Astrocyte (in vitro differentiated cells and primary cell): ENCODE measurements at regions not wholly inside any gene's neighbourhood (a gene's known extent, or its start where the extent isn't known, plus 50 kb on each side); places are given as distances from the start of the nearest gene placed in this dataset.

Experiments used
- CTCF ChIP-seq: IDR thresholded peaks from 2 replicates; pipeline ENCODE4 v1.5.1; 2011; ENCODE audit warnings: low read depth, mild to moderate bottlenecking, inconsistent platforms, low read length, moderate library complexity; ENCODE audit not compliant: insufficient read depth
- EZH2 ChIP-seq: IDR thresholded peaks from 2 replicates; pipeline ENCODE4 v1.6.1; 2012; ENCODE audit warnings: mild to moderate bottlenecking, low read length, inconsistent platforms; ENCODE audit not compliant: insufficient read depth

GRCh38 chr9:134518004-134518606 lies 123.5 kb upstream of the COL5A1 start:
- TF ChIP-seq CTCF, result no peak
- no peak for TF ChIP-seq EZH2
